ENCODE measurements at regions not wholly inside any gene's neighbourhood (a gene's known extent, or its start where the extent isn't known, plus 50 kb on each side); places are given as distances from the start of the nearest gene placed in this dataset.

GRCh38 chr10:58089739-58090138 is 178.0 kb downstream of the IPMK start:
- H3K9ac ChIP-seq (ENCODE audit: control insufficient read depth, extremely low read depth, insufficient read depth, low read length) = no peak overlapping the region
- no peaks in the 10 kb centered on the region for H3K9me1 ChIP-seq (ENCODE audit: control insufficient read depth, extremely low read depth, insufficient read depth, low read length)
- TF ChIP-seq EZH2 (IDR thresholded peaks at IDR 0.05; ENCODE audit: low read length) (no peak), CTCF (optimal IDR thresholded peaks at IDR 0.05 in 1 of 3, IDR thresholded peaks at IDR 0.05 in 1 of 3, conservative IDR thresholded peaks at IDR 0.05 in 1 of 3; ENCODE audit: extremely low read depth in 1 of 3, insufficient read depth in 2 of 3, low read length in 3 of 3) (no peak)
- H2AFZ ChIP-seq (ENCODE audit: control insufficient read depth, low read length) = no peak overlapping the region
- H3K4me1 ChIP-seq (ENCODE audit: control insufficient read depth, extremely low read depth, insufficient read depth, low read length) = peaks cover 14% of the 10 kb centered on the region
- FAIRE-seq (no peak), DNase-seq (ENCODE audit: low read depth, low spot score) (no peak)
- no peak overlapping the region for H3K27ac ChIP-seq (ENCODE audit: control insufficient read depth, insufficient read depth, low read length)
- no peaks in the 10 kb centered on the region for H3K79me2 ChIP-seq (ENCODE audit: control insufficient read depth, insufficient read depth, low read length)
- H3K4me3 ChIP-seq (ENCODE audit: control insufficient read depth in 2 of 3, extremely low read depth in 1 of 3, insufficient read depth in 2 of 3, low read depth in 1 of 3, low read length in 3 of 3) = no peak overlapping the region
- H3K27me3 ChIP-seq (ENCODE audit: control insufficient read depth, extremely low read depth, insufficient read depth, low read length) = no peaks in the 10 kb centered on the region
- no peaks in the 10 kb centered on the region for H3K9me3 ChIP-seq (ENCODE audit: control insufficient read depth, low read depth, low read length)
- H3K36me3 ChIP-seq (ENCODE audit: control insufficient read depth in 2 of 2, extremely low read depth in 1 of 2, insufficient read depth in 2 of 2, low read length in 2 of 2) = no peaks in the 10 kb centered on the region
- no peak overlapping the region for H3K4me2 ChIP-seq (ENCODE audit: control insufficient read depth, extremely low read depth, insufficient read depth, low read depth, low read length)
- H4K20me1 ChIP-seq (ENCODE audit: control insufficient read depth, extremely low read depth, insufficient read depth, low read length) = no peaks in the 10 kb centered on the region
- dilution Hi-C loops (cut with MboI; ENCODE audit: extremely low pct_ligation_motif_present, low sequenced_read_pairs) = no loop called here

DNA sequence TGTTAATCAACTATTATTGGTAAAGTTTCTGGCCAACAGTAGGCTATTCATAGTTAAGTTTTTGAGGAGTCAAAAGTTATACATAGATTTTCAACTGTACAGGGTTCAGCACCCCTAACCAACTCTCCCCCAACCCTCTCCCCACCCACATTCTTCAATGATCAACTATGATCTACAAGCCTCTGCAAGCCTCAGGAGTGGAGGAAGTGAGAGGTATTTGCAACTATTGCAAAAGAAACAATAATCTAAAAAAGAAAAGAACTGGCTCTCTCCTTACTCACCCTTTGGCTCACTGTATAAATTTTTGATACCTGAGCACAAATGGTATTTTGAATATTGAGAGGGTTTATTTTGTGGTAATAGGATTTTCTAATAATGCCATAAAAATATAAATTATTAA is 179.8 kb downstream of the IPMK start:
- Histone ChIP-seq H3K4me2 (ENCODE audit: control insufficient read depth, extremely low read depth, insufficient read depth, low read depth, low read length) (peak overlapping the region; percentile 25), H3K27me3 (ENCODE audit: control insufficient read depth, extremely low read depth, insufficient read depth, low read length) (no peaks in the 10 kb centered on the region), H2AFZ (ENCODE audit: control insufficient read depth, low read length) (no peak overlapping the region), H3K9ac (ENCODE audit: control insufficient read depth, extremely low read depth, insufficient read depth, low read length) (no peak overlapping the region), H3K27ac (ENCODE audit: control insufficient read depth, insufficient read depth, low read length) (no peak overlapping the region), H4K20me1 (ENCODE audit: control insufficient read depth, extremely low read depth, insufficient read depth, low read length) (no peaks in the 10 kb centered on the region), H3K9me1 (ENCODE audit: control insufficient read depth, extremely low read depth, insufficient read depth, low read length) (no peaks in the 10 kb centered on the region), H3K79me2 (ENCODE audit: control insufficient read depth, insufficient read depth, low read length) (no peaks in the 10 kb centered on the region), H3K4me3 (ENCODE audit: control insufficient read depth in 2 of 3, extremely low read depth in 1 of 3, insufficient read depth in 2 of 3, low read depth in 1 of 3, low read length in 3 of 3) (no peak overlapping the region), H3K9me3 (ENCODE audit: control insufficient read depth, low read depth, low read length) (no peaks in the 10 kb centered on the region), H3K4me1 (ENCODE audit: control insufficient read depth, extremely low read depth, insufficient read depth, low read length) (peaks cover 14% of the 10 kb centered on the region), H3K36me3 (ENCODE audit: control insufficient read depth in 2 of 2, extremely low read depth in 1 of 2, insufficient read depth in 2 of 2, low read length in 2 of 2) (no peaks in the 10 kb centered on the region)
- no peak for DNase-seq (ENCODE audit: low read depth, low spot score)
- no peak for TF ChIP-seq EZH2 (IDR thresholded peaks at IDR 0.05; ENCODE audit: low read length)
- TF ChIP-seq CTCF (optimal IDR thresholded peaks at IDR 0.05 in 1 of 3, IDR thresholded peaks at IDR 0.05 in 1 of 3, conservative IDR thresholded peaks at IDR 0.05 in 1 of 3; ENCODE audit: extremely low read depth in 1 of 3, insufficient read depth in 2 of 3, low read length in 3 of 3) = no peak
- dilution Hi-C loops (cut with MboI; ENCODE audit: extremely low pct_ligation_motif_present, low sequenced_read_pairs) = no loop called here
- peak; percentile 49 for FAIRE-seq

All from keratinocyte (primary cell).